Fibroblast of villous mesenchyme (primary cell): ENCODE measurements at regions not wholly inside any gene's neighbourhood (a gene's known extent, or its start where the extent isn't known, plus 50 kb on each side); places are given as distances from the start of the nearest gene placed in this dataset.

Experiments used
- DNase-seq: peaks from one replicate; pipeline ENCODE4 v3.0.0-alpha.2; 2010; ENCODE audit warnings: low read depth
- H3K4me3 ChIP-seq: 2 replicates; pipeline ENCODE4 v1.5.1; 2011; ENCODE audit warnings: low read depth, mild to moderate bottlenecking, low read length
- TF ChIP-seq, protein P1 (sequence below): IDR thresholded peaks from 2 replicates; pipeline ENCODE4 v1.5.1; 2012; ENCODE audit warnings: low read depth, mild to moderate bottlenecking, low read length; ENCODE audit not compliant: insufficient read depth

DNA sequence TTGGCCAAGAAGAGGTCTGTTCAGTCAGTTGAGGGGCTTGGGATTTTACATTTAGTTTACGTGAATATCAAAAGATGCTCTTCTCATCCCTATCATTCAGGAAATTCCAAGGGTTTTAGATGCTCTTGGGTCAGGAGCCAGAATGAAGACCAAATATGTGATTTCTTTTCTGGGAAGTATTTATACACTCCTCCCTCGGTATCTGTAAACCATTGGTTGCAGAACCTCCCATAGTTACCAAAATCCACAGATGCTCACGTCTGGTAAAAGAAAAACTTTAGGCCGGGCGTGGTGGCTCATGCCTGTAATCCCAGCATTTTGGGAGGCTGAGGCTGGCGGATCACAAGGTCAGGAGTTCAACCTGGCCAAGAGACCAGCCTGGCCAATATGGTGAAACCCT is 75.9 kb downstream of the TNFAIP2 start:
- DNase-seq, result peak; percentile 92
- TF ChIP-seq, protein P1, sequence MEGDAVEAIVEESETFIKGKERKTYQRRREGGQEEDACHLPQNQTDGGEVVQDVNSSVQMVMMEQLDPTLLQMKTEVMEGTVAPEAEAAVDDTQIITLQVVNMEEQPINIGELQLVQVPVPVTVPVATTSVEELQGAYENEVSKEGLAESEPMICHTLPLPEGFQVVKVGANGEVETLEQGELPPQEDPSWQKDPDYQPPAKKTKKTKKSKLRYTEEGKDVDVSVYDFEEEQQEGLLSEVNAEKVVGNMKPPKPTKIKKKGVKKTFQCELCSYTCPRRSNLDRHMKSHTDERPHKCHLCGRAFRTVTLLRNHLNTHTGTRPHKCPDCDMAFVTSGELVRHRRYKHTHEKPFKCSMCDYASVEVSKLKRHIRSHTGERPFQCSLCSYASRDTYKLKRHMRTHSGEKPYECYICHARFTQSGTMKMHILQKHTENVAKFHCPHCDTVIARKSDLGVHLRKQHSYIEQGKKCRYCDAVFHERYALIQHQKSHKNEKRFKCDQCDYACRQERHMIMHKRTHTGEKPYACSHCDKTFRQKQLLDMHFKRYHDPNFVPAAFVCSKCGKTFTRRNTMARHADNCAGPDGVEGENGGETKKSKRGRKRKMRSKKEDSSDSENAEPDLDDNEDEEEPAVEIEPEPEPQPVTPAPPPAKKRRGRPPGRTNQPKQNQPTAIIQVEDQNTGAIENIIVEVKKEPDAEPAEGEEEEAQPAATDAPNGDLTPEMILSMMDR, result no peak
- no peak overlapping the region for H3K4me3 ChIP-seq

DNA sequence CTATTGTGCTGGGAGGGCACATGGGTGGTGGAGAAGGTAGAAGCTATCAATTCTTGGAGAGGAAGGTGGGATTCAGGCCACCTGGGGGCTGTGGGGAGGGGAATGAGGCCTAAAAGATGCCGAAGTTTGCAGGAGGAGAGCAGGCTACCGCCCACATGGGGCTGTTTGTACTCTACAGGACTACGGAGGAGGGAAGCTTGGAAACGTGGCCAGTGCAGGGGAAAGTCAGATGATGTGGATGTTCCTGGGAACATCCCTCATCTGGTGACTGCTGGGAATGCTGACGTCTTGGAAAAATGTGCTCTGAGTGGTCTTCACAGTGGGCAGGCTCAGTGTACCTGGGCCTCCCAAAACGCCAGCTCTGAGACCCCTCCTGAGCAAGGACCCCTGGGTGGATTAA is 78.5 kb downstream of the TNFAIP2 start:
- TF ChIP-seq, protein P1, result no peak
- no peak overlapping the region for H3K4me3 ChIP-seq
- DNase-seq, result no peak

DNA sequence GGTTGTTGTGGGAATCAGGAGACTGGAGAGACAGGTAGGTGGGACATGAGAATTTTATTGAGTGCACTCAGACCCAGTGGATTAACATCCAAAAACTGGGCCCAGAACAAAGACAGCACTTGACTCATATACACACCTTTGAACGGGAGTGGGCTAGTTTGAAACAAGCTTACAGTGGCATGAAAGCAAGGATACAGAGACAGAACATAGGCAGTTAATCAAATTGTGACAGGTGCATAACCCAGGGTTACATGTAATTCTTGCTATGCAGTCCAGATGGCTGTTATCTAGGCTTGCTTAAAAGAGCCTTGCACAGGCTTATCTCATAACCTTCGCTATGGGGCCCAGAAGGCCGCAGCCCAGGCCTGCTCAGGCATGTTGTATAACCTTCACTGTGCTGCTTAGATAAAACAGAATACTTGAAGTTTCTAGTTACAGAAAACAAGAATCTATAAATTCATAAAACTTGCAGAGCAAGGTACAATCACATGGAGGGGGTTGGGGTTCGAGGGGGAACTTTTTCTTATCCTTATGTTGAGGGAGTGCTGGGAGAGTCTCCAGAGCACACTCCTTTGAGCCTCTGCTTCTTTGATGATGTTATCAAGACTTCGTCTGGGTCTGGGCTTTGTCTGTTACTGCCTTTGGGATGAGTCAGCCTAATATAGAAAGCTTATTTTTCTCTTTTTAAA is 81.7 kb downstream of the TNFAIP2 start:
- peak; percentile 90 for DNase-seq
- TF ChIP-seq, protein P1, result no peak
- peak overlapping the region; percentile 91 for H3K4me3 ChIP-seq

DNA sequence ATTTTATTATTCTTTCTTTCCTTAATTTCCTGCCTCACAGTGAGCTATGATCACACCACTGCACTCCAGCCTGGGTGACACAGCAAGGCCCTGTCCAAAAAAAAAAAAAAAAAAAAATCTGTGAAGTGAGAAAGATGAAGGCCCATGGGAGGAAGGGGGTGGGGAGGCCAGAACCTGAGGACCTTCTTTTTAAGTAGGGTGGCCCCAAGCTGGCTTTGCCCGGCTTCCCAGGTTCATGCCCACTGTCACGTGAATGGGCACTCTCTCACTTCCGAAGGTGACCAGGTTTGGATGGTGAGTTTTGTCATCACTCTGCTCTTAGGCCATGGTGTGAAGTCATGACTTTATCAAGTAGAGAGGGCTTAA is 82.3 kb downstream of the TNFAIP2 start:
- peak; percentile 26 for DNase-seq
- peak overlapping the region; percentile 91 for H3K4me3 ChIP-seq

DNA sequence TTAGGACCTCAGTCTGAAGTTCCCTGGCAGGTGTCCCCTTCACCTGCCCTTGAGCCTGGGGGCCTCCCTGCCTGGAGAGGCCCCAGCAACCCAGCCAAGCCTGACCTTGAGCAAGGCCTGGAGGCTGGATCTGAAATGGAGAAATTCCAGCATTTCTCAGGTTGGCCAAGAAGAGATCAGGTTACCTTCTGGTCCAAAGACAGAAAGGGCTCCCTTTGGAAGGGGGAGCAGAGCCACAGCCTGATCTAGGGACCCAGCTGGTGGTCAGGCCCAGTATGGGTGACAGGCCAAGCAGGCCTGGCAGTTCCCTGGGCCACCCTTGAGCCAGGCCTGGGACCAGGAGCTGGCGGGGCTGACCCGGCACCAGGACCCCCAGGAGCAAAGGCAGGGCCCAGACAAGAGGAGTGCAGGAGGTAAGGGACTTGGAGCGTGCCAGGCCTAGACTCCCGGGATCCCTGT is 82.8 kb downstream of the TNFAIP2 start:
- TF ChIP-seq, protein P1, result no peak
- H3K4me3 ChIP-seq, result peak overlapping the region; percentile 91
- DNase-seq, result peak; percentile 63

More for the DNA sequence above, 82.3 kb downstream of the TNFAIP2 start:
- TF ChIP-seq, protein P1, result no peak

DNA sequence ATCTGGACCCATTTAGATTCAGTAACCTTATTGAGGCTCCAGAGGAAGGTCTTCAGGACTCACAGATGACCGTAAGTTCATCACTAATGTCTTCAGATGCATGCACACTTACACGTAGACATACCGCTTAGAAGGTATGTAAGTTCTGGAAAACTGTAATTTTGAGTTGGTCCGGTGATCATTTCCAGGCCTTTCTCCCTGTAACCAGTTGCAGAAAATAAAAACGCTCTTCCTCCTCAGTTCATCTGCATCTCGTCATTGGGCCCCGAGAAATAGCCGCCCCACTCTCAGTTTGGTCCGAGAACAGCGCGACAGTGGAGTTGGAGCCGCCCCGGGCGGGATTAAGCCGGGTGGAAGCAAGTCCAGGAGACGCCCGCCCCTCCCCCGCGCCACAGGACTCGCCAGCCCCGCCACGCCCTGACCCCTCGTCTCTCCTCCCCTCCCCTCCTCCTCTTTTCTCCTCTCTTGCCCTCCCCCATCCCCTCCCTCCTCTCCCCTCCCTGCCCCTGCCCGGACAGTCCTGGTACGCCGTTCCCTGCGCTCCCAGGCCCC is 83.7 kb downstream of the TNFAIP2 start:
- DNase-seq, result peak; percentile 95
- TF ChIP-seq, protein P1, result no peak

More for the DNA sequence above, 83.7 kb downstream of the TNFAIP2 start:
- H3K4me3 ChIP-seq, result peak overlapping the region; percentile 91
